ENCODE measurements at regions not wholly inside any gene's neighbourhood (a gene's known extent, or its start where the extent isn't known, plus 50 kb on each side); places are given as distances from the start of the nearest gene placed in this dataset.

GRCh38 chr5:3393122-3393919 lies 202.3 kb upstream of the IRX1 start:
- no peak for DNase-seq

GRCh38 chr5:3392306-3392939 lies 203.2 kb upstream of the IRX1 start:
- no peak for DNase-seq

GRCh38 chr5:3391210-3391609 lies 204.4 kb upstream of the IRX1 start:
- no peak for DNase-seq

- DNase-seq, result no peak
Observed at GRCh38 chr5:3389471-3390026, 206.1 kb upstream of the IRX1 start.

- DNase-seq, result no peak
Observed at GRCh38 chr5:3386637-3387036, 209.0 kb upstream of the IRX1 start.

GRCh38 chr5:3385991-3386519 lies 209.6 kb upstream of the IRX1 start:
- no peak for DNase-seq

GRCh38 chr5:3384531-3384930 lies 211.1 kb upstream of the IRX1 start:
- DNase-seq, result no peak

- no peak for DNase-seq
Observed at GRCh38 chr5:3382782-3383181, 212.8 kb upstream of the IRX1 start.

- DNase-seq, result no peak
Observed at GRCh38 chr5:3382151-3382550, 213.5 kb upstream of the IRX1 start.

GRCh38 chr5:3381206-3381825 lies 214.3 kb upstream of the IRX1 start:
- no peak for DNase-seq

- DNase-seq, result no peak
Observed at GRCh38 chr5:3380689-3381088, 214.9 kb upstream of the IRX1 start.

- no peak for DNase-seq
Observed at GRCh38 chr5:3377831-3378230, 217.8 kb upstream of the IRX1 start.

- no peak for DNase-seq
Observed at GRCh38 chr5:3377176-3377575, 218.5 kb upstream of the IRX1 start.

- no peak for DNase-seq
Observed at GRCh38 chr5:3376611-3377010, 219.0 kb upstream of the IRX1 start.

- DNase-seq, result no peak
Observed at GRCh38 chr5:3375586-3376311, 219.9 kb upstream of the IRX1 start.

GRCh38 chr5:3373391-3373790 lies 222.2 kb upstream of the IRX1 start:
- no peak for DNase-seq

- no peak for DNase-seq
Observed at GRCh38 chr5:3372289-3372688, 223.3 kb upstream of the IRX1 start.

- no peak for DNase-seq
Observed at GRCh38 chr5:3365501-3366215, 230.0 kb upstream of the IRX1 start.

- DNase-seq, result no peak
Observed at GRCh38 chr5:3364941-3365340, 230.7 kb upstream of the IRX1 start.

GRCh38 chr5:3364433-3364832 lies 231.2 kb upstream of the IRX1 start:
- no peak for DNase-seq

- no peak for DNase-seq
Observed at GRCh38 chr5:3362606-3362910, 233.1 kb upstream of the IRX1 start.

GRCh38 chr5:3361811-3362605 lies 233.6 kb upstream of the IRX1 start:
- no peak for DNase-seq

All from fibroblast of skin of right biceps (primary cell).